NCI-H2107 (cell line): ENCODE measurements at regions not wholly inside any gene's neighbourhood (a gene's known extent, or its start where the extent isn't known, plus 50 kb on each side); places are given as distances from the start of the nearest gene placed in this dataset.

ENCODE experiments used
- DNase-seq: peaks from one replicate; lab custom pipeline; 2025; lab: John Stamatoyannopoulos, UW

DNA sequence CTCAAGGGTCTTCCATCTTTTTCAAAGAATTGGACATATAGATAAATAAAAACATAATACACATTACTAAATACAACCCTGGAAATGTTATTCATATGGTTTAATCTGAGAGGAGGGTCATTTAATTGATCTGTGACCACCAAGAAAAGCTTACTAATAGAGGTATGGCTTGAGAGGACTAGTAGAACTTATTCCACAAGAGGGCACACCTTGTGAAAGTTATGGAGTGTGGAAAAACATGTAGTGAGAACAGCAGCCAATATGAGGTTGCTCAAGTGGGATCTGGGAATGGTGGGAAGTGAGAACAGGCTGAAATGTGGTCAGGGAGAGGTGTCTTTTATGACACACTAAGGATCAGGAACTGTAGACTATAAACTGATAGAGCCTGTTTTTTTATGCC is 973.5 kb upstream of the B3GALT2 start:
- DNase-seq, result no peak

- no peak for DNase-seq
These were observed 969.5 kb upstream of the B3GALT2 start for GRCh38 chr1:194155962-194156361.

GRCh38 chr1:194151056-194151455 is 964.6 kb upstream of the B3GALT2 start:
- DNase-seq, result no peak

DNA sequence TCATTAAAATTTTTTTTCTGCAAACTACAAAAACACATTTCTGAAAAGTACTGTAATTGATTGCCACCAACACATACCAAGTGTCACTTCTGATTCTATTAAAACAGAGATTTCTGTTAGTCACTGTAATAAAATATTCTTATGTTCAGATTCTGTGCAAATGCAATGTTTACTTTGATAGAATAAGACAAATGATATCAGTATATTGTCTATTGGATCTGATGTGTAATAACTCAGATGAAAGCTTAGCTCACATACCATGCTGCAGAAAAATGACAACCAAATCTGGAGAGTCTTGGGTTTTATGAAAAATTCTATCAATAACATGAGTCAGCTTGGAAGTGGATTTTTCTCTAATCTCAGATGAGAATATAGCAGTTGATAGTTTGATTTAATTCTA is 963.8 kb upstream of the B3GALT2 start:
- DNase-seq, result no peak

GRCh38 chr1:194133152-194133551 is 946.7 kb upstream of the B3GALT2 start:
- no peak for DNase-seq

DNA sequence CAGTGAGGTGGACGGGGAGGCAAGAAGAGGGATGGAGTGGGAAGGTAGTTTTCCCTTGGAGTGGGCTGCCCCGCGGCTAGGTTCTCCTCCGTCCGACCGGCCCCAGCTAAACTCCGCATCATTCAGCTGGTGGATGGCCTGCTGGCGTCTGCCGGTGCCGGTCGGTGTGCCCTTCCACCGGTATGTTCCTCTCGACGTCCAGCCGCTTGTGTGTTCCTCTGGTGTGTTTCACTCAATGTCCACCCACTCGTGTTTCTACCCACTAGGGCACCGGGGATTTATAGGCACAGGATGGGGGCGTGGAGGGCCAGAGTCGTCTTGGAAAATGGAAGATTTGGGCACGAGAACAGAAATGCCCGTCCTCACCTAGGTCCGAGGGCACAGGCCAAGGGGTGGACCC is 931.7 kb upstream of the B3GALT2 start:
- DNase-seq, result no peak

GRCh38 chr1:194117582-194117981 is 931.2 kb upstream of the B3GALT2 start:
- DNase-seq, result no peak

DNA sequence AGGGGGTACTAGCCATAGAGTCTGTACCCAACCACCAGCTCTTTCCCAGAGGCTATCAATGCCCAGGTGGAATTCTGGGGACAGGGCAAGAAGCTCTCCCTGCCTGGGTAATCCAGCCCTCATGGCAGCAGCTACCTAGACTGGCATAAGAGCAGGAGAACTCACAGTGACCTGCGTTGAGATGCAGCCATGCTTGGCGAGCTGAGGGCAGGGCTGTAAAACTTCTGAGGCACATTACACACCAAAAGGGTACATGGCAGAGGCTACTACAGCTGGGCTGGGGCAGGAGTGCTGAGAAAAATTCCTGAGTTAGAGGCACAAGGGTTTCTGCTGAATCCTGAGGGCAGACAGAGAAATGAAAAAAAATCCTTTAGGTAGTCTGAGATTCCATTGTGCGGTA is 927.9 kb upstream of the B3GALT2 start:
- no peak for DNase-seq

GRCh38 chr1:194105381-194105780 is 919.0 kb upstream of the B3GALT2 start:
- no peak for DNase-seq

DNA sequence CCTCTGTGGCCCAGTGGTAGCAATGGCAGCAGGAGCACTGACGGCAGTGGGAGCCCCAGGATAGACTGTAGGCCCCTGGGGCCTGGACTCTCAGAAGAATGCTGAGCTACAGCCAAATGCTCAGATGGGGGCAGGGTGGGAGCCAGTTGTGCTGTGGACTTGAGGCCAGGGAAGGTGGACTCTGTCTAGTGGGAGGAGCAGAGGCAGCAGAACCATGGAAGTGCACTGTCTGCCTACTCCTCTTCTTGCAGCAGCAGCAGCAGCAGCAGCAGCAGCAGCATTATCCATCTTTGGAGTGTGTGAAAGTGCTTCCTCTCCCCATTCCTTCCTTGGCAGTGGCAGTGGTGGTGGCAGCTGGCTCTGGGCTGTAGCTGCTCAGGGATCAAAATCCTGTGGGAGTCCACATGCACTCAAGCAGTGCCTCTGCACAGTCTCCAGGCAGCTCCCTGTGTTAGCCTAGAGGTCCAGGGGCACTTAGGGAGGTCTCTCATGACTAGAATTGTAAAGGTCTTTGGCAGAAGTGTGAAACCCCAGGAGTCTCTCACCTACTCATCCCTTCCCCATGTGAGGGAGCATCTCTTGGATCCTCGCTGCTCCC is 917.9 kb upstream of the B3GALT2 start:
- DNase-seq, result no peak

GRCh38 chr1:194103516-194104246 is 917.3 kb upstream of the B3GALT2 start:
- no peak for DNase-seq

DNA sequence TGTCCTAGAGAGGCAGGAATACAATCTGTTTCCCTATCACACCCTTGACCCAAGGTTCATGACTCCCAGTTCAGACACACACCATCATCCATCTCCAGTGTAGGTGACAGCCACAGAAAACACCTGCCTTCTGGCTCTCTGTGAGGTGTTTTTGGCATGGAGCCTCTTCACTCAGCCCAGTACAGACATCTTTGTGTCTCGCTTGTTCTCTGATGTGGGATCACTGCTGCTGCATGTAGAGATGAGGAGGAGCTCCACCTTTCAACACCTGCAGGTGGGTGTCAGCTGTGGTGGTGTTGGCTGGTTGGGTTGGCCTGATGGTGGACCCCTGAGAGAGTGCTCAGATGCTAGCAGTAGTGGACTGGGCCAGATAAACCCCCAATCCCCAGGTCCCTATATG is 916.7 kb upstream of the B3GALT2 start:
- DNase-seq, result no peak

DNA sequence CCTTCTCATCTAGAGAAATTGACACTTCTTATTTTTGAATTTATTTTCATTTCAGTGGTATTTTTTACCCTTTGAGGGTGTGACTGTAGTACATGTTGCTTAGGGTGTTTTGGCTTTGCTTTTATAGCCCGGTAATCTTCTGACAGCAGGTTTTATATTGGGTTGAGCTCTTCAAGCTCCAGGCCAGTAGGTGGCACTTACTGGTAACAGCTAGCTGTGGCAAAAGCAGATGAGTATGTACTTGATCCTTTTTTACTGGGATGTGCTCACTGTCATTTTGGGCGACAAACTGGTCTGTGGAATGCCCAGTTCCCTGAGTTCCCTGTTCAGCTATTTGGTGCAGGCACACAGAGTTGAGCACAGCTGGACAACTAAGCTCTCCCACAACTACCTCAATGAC is 916.2 kb upstream of the B3GALT2 start:
- DNase-seq, result no peak

- DNase-seq, result no peak
These were observed 898.3 kb upstream of the B3GALT2 start for GRCh38 chr1:194084755-194085154.

- DNase-seq, result no peak
These were observed 895.0 kb upstream of the B3GALT2 start for GRCh38 chr1:194081444-194081843.

DNA sequence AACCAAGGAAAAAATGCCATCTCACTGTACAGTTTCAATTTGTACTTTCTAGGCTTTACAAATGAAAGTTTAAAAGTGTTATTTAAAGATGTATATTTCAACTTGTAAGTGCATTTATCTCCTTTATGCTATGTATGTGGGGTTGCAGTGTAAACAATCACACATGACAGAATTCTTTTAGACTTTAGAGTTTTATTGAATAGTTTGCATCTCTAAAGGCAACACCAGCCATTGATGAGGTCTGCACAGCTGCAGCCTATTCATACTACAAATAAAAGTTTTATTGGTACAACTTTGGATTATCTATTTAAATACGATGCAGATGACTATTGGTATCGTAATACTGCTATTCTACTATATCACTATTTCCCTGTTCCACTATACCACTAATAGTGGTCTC is 894.4 kb upstream of the B3GALT2 start:
- no peak for DNase-seq

DNA sequence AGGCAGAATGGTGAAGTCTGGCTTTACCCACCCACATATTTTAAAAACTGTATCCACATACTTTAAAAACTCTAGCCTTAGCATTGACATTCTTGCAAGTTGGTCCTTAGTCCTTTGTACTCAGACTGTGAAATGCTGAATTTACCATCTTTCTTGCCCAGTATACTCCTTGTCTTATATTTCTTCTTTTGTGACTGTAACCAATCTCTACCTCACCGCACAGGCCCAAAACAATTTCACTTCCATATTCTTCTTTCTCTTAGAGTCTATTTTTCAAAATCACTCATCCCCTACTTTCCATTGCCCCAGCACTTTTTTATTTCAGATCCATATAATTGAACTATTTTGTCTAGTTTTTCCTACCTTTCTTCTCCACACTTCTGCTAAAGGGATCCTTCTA is 892.4 kb upstream of the B3GALT2 start:
- DNase-seq, result no peak

GRCh38 chr1:194076646-194077045 is 890.2 kb upstream of the B3GALT2 start:
- DNase-seq, result no peak

DNA sequence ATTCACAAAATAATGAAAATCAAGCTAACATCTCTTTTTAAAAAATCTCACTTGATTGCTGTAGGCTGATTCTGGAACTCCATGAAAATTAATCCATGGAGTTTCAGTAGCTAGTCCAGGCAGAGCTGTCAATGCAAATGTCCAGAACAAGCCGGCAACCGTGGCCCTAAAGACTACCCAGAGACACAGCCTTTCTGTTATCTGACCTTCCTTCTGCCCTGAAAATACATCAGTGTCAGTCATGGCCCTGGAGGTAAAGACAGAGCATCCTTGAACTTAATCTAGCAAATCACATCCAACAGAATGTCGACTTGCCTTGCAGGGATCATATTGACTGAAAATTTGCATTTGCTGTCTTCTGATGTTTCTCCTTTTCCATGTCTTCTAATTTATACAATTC is 887.4 kb upstream of the B3GALT2 start:
- DNase-seq, result no peak

- DNase-seq, result no peak
These were observed 884.8 kb upstream of the B3GALT2 start for GRCh38 chr1:194071205-194071604.

- no peak for DNase-seq
These were observed 883.4 kb upstream of the B3GALT2 start for GRCh38 chr1:194069831-194070218.

- DNase-seq, result no peak
These were observed 882.9 kb upstream of the B3GALT2 start for GRCh38 chr1:194069168-194069830.

GRCh38 chr1:194068446-194069167 is 882.2 kb upstream of the B3GALT2 start:
- DNase-seq, result no peak
